Neural cell (in vitro differentiated cells): ENCODE measurements at regions not wholly inside any gene's neighbourhood (a gene's known extent, or its start where the extent isn't known, plus 50 kb on each side); places are given as distances from the start of the nearest gene placed in this dataset.

Experiments
- H2AFZ ChIP-seq: fragments of 200-600, 300-800 bp; sonication (generic), shearing (Covaris generic); 2 replicates; pipeline ENCODE4 v1.6.0; 2014; ENCODE audit warnings: low read depth, mild to moderate bottlenecking, antibody characterized with exemption, low read length, moderate library complexity
- H3F3A ChIP-seq: fragments of 200-600 bp; shearing (Covaris generic); 2 replicates; pipeline ENCODE4 v1.6.1; 2016; ENCODE audit warnings: mild to moderate bottlenecking, moderate library complexity, mixed read lengths, antibody characterized with exemption, low read length; ENCODE audit not compliant: insufficient read depth, poor library complexity, severe bottlenecking
- H3K27ac ChIP-seq: fragments of 200-600, 300-800 bp; sonication (generic), shearing (Covaris generic); 2 replicates; pipeline ENCODE4 v1.5.1; 2014; ENCODE audit warnings: mild to moderate bottlenecking, low read length, moderate library complexity
- H3K27me3 ChIP-seq: fragments of 300-800, 200-600 bp; sonication (generic), shearing (Covaris generic); 2 replicates; pipeline ENCODE4 v1.6.0; 2014; ENCODE audit warnings: mild to moderate bottlenecking, low read depth, low read length, moderate library complexity; ENCODE audit not compliant: insufficient read depth
- H3K36me3 ChIP-seq: fragments of 300-800, 200-600 bp; sonication (generic), shearing (Covaris generic); 2 replicates; pipeline ENCODE4 v1.5.1; 2014; ENCODE audit warnings: mild to moderate bottlenecking, antibody characterized with exemption, low read length, moderate library complexity; ENCODE audit not compliant: insufficient read depth
- H3K4me2 ChIP-seq: fragments of 300-800, 200-600 bp; sonication (generic), shearing (Covaris generic); 2 replicates; pipeline ENCODE4 v1.6.0; 2014; ENCODE audit warnings: mild to moderate bottlenecking, low read length
- H3K4me3 ChIP-seq: fragments of 300-800, 200-600 bp; sonication (generic), shearing (Covaris generic); 2 replicates; pipeline ENCODE4 v1.5.1; 2014; ENCODE audit warnings: mild to moderate bottlenecking, low read length, moderate library complexity
- H3K79me2 ChIP-seq: fragments of 200-600 bp; shearing (Covaris generic); replicated peaks from 2 replicates; pipeline ENCODE4 v1.6.0; 2014; ENCODE audit warnings: mild to moderate bottlenecking, low read length, moderate library complexity; ENCODE audit not compliant: insufficient read depth
- H3K9ac ChIP-seq: fragments of 300-800, 200-600 bp; sonication (generic), shearing (Covaris generic); 2 replicates; pipeline ENCODE4 v1.6.1; 2016; ENCODE audit warnings: mild to moderate bottlenecking, low read length, mixed read lengths
- H3K9me2 ChIP-seq: fragments of 200-600 bp; shearing (Covaris generic); 2 replicates; pipeline ENCODE4 v1.6.1; 2016; ENCODE audit warnings: mild to moderate bottlenecking, low read length, mixed read lengths; ENCODE audit not compliant: insufficient read depth
- H3K9me3 ChIP-seq: fragments of 200-600, 300-800 bp; sonication (generic), shearing (Covaris generic); 2 replicates; pipeline ENCODE4 v1.6.1; 2016; ENCODE audit warnings: mild to moderate bottlenecking, mixed run types, low read length, moderate library complexity, mixed read lengths
- H4K20me1 ChIP-seq: fragments of 200-600 bp; shearing (Covaris generic); 2 replicates; pipeline ENCODE4 v1.6.1; 2016; ENCODE audit warnings: mild to moderate bottlenecking, mixed run types; ENCODE audit not compliant: insufficient read depth
- EP300 ChIP-seq: fragments of 450-650 bp; conservative IDR thresholded peaks from 2 replicates; pipeline ENCODE4 v1.6.1; 2014; ENCODE audit warnings: antibody characterized with exemption, mild to moderate bottlenecking, moderate library complexity; ENCODE audit not compliant: poor library complexity, severe bottlenecking
- EZH2 ChIP-seq: fragments of 200-600, 300-800 bp; shearing (Covaris generic), sonication (generic); IDR thresholded peaks from 2 replicates; pipeline ENCODE4 v1.6.1; 2014; ENCODE audit warnings: antibody characterized with exemption, low read length, borderline replicate concordance, mild to moderate bottlenecking; ENCODE audit not compliant: insufficient read depth, poor library complexity, severe bottlenecking
- MXI1 ChIP-seq: fragments of 450-650 bp; conservative IDR thresholded peaks from 2 replicates; pipeline ENCODE4 v1.6.1; 2014; ENCODE audit warnings: antibody characterized with exemption, mild to moderate bottlenecking; ENCODE audit not compliant: poor library complexity, severe bottlenecking
- POLR2AphosphoS5 ChIP-seq: IDR thresholded peaks from 2 replicates; pipeline ENCODE4 v1.6.1; 2012
- RAD21 ChIP-seq: fragments of 450-650 bp; conservative IDR thresholded peaks from 2 replicates; pipeline ENCODE4 v1.6.1; 2014; ENCODE audit warnings: antibody characterized with exemption, mild to moderate bottlenecking, moderate library complexity
- SMC3 ChIP-seq: fragments of 450-650 bp; conservative IDR thresholded peaks from 2 replicates; pipeline ENCODE4 v1.6.1; 2014; ENCODE audit warnings: antibody characterized with exemption, mild to moderate bottlenecking, moderate library complexity; ENCODE audit not compliant: poor library complexity
- TAF1 ChIP-seq: IDR thresholded peaks from 2 replicates; pipeline ENCODE4 v1.6.1; 2012; ENCODE audit warnings: low read depth
- TF ChIP-seq, protein P1 (sequence below): fragments of 450-650 bp; IDR thresholded peaks from 2 replicates; pipeline ENCODE4 v1.5.1; 2014; ENCODE audit warnings: antibody characterized with exemption, mild to moderate bottlenecking, moderate library complexity; ENCODE audit not compliant: poor library complexity, severe bottlenecking
- TF ChIP-seq, protein P2 (sequence below): IDR thresholded peaks from 2 replicates; pipeline ENCODE4 v1.6.1; 2012; ENCODE audit warnings: borderline replicate concordance

DNA sequence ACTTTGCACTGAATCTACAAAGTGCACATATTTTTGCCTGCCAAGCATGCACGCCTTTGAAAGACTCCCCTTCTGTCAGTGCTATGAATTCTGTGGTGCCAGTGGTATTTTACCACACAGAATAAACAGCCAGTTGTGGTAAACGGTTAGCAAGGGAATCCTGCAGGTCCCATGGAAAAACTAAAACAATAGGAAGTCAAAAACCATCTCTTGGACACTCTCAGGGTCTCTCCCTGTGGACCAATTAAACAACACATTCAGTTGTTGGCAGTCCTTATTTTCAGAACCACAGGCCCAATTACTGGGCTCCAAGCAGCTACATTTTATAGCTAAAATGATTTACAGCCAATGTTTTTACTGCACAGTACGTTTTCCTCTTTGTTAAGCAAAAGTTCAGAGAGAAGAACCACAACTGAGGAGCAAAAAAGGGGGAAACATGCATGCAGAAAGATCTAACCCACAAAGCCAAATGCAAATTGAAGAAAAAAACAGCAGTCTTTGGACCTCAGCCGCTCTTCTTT lies 116.9 kb downstream of the KCTD12 start:
- no peak overlapping the region for H3K4me2 ChIP-seq
- TF ChIP-seq TAF1, result no peak
- no peak for TF ChIP-seq SMC3
- TF ChIP-seq, protein P1, sequence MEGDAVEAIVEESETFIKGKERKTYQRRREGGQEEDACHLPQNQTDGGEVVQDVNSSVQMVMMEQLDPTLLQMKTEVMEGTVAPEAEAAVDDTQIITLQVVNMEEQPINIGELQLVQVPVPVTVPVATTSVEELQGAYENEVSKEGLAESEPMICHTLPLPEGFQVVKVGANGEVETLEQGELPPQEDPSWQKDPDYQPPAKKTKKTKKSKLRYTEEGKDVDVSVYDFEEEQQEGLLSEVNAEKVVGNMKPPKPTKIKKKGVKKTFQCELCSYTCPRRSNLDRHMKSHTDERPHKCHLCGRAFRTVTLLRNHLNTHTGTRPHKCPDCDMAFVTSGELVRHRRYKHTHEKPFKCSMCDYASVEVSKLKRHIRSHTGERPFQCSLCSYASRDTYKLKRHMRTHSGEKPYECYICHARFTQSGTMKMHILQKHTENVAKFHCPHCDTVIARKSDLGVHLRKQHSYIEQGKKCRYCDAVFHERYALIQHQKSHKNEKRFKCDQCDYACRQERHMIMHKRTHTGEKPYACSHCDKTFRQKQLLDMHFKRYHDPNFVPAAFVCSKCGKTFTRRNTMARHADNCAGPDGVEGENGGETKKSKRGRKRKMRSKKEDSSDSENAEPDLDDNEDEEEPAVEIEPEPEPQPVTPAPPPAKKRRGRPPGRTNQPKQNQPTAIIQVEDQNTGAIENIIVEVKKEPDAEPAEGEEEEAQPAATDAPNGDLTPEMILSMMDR, result no peak
- TF ChIP-seq EZH2, result no peak
- TF ChIP-seq RAD21, result no peak
- no peak for TF ChIP-seq EP300
- no peak for TF ChIP-seq POLR2AphosphoS5
- TF ChIP-seq MXI1, result no peak
- TF ChIP-seq, protein P2, sequence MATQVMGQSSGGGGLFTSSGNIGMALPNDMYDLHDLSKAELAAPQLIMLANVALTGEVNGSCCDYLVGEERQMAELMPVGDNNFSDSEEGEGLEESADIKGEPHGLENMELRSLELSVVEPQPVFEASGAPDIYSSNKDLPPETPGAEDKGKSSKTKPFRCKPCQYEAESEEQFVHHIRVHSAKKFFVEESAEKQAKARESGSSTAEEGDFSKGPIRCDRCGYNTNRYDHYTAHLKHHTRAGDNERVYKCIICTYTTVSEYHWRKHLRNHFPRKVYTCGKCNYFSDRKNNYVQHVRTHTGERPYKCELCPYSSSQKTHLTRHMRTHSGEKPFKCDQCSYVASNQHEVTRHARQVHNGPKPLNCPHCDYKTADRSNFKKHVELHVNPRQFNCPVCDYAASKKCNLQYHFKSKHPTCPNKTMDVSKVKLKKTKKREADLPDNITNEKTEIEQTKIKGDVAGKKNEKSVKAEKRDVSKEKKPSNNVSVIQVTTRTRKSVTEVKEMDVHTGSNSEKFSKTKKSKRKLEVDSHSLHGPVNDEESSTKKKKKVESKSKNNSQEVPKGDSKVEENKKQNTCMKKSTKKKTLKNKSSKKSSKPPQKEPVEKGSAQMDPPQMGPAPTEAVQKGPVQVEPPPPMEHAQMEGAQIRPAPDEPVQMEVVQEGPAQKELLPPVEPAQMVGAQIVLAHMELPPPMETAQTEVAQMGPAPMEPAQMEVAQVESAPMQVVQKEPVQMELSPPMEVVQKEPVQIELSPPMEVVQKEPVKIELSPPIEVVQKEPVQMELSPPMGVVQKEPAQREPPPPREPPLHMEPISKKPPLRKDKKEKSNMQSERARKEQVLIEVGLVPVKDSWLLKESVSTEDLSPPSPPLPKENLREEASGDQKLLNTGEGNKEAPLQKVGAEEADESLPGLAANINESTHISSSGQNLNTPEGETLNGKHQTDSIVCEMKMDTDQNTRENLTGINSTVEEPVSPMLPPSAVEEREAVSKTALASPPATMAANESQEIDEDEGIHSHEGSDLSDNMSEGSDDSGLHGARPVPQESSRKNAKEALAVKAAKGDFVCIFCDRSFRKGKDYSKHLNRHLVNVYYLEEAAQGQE, result no peak
- H3F3A ChIP-seq, result no peaks in the 10 kb centered on the region
- H3K4me3 ChIP-seq, result no peak overlapping the region
- no peaks in the 10 kb centered on the region for H3K79me2 ChIP-seq
- no peak overlapping the region for H2AFZ ChIP-seq
- no peaks in the 10 kb centered on the region for H4K20me1 ChIP-seq
- H3K27me3 ChIP-seq, result no peaks in the 10 kb centered on the region
- H3K36me3 ChIP-seq, result no peaks in the 10 kb centered on the region
- no peaks in the 10 kb centered on the region for H3K9me2 ChIP-seq
- H3K9ac ChIP-seq, result no peak overlapping the region
- H3K27ac ChIP-seq, result no peak overlapping the region
- no peaks in the 10 kb centered on the region for H3K9me3 ChIP-seq

DNA sequence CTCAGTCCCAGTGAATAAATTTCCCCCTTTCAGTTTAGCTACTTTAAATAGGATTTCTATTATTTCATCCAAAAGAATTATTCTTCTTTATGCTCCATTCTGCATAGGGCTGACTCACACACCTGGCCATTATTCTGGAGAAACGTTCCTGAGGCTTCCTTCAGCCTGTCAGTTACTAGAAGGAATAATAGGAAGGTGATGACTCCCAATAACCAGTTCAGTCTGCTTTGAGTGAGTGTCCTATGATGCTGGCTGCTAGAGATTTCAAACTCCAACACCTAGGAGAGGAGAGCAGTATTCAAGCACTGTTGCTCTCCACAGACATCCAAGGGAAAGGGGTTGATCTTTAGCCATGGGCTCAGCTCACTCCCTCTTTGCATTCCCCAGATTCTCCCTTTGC lies 117.8 kb downstream of the KCTD12 start:
- no peaks in the 10 kb centered on the region for H4K20me1 ChIP-seq
- H3K79me2 ChIP-seq, result no peaks in the 10 kb centered on the region
- H3K9me3 ChIP-seq, result no peaks in the 10 kb centered on the region
- H2AFZ ChIP-seq, result no peak overlapping the region
- H3K4me3 ChIP-seq, result no peak overlapping the region
- no peak overlapping the region for H3K27ac ChIP-seq
- H3K4me2 ChIP-seq, result no peak overlapping the region
- no peak overlapping the region for H3K9ac ChIP-seq
- no peaks in the 10 kb centered on the region for H3K36me3 ChIP-seq
- H3K9me2 ChIP-seq, result no peaks in the 10 kb centered on the region
- no peaks in the 10 kb centered on the region for H3K27me3 ChIP-seq
- no peak for TF ChIP-seq RAD21
- TF ChIP-seq TAF1, result no peak
- TF ChIP-seq MXI1, result no peak
- TF ChIP-seq EP300, result no peak
- TF ChIP-seq, protein P2, result no peak
- TF ChIP-seq, protein P1, result no peak
- no peak for TF ChIP-seq POLR2AphosphoS5
- no peak for TF ChIP-seq SMC3
- TF ChIP-seq EZH2, result no peak
- no peaks in the 10 kb centered on the region for H3F3A ChIP-seq
